NCI-H187 treated with DMSO at 0.1 percent for 48 hours (cell line): ENCODE measurements at regions not wholly inside any gene's neighbourhood (a gene's known extent, or its start where the extent isn't known, plus 50 kb on each side); places are given as distances from the start of the nearest gene placed in this dataset.
A peak's percentile ranks its signal among the peaks of the same experiment; 100 is the strongest.

ENCODE experiments used
- DNase-seq: peaks from one replicate; lab custom pipeline; 2025; lab: John Stamatoyannopoulos, UW

GRCh38 chr9:85260275-85260845, 481.4 kb downstream of the AGTPBP1 start:
- DNase-seq = no peak

- peak; percentile 2 for DNase-seq
Observed at GRCh38 chr9:85258823-85259370, 482.9 kb downstream of the AGTPBP1 start.

- no peak for DNase-seq
Observed at GRCh38 chr9:85258236-85258635, 483.5 kb downstream of the AGTPBP1 start.

DNA sequence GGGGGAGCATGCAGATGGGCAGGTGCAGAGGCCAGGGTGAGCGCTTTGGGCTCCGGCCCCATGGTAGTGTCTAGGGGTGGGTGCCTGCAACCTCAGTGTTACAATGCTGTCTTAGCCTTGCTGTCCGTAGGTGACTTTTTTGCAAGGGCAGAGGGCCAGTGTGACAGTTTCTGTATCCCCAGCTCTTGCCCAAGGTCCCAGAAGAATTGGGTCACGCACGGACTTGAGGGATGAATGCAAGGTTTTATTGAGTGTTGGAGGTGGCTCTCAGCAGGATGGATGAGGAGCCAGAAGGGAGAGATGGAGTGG, 492.5 kb downstream of the AGTPBP1 start:
- no peak for DNase-seq

DNA sequence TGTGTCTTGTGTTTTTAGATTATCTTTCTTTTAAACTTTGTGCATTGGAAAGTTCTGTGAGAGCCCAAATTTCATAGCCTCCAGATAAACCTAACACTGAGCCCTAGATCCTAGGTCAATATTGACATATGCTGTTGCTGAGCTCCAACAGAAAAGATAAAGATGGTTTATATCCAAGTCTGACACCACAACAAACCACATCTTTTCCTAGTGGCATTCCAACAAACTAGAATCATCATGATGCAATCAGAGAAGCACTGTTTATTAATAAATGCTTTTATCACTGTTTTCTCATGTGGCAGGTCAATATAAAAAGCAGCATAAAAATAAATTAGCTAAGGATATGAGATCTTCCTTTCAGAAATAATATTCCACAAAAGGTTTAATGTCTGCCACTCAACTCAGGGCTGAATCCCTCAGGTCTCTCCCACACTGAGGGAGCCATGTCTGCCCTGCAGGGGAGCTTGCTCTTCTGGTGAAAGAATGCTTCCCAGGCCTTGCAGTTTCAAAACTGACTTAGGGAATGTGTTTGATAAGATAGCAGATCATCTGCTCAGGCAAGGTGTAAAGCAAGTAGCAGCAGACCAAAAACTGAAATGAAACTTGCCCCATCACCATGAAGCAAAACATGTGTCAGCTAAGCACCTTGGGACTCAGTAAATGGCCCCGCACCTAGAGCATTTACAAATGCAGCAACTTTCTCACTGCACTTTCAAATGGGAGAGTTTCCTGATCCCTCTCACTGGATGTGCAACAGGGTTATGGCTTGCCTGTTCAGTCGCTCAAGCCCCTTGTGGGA, 493.0 kb downstream of the AGTPBP1 start:
- no peak for DNase-seq

DNA sequence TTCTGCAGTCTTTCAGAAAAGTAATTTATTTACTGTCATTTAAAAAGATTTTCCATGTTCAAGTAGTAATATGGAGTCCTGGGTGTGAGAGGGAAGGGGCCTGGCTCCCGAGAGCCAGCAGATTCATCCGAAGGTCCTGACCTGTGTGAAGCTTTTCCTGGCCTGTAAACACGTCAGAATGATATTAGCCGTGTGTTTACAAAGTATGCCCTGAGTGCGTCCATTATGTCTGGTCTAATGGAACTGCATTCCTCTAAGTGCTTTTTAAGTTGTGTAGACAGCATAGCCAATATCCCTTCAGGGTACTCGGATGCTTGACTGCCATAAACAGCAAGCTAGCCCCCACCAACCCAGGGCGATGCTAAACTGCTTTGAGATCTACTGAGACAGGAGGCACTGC, 495.2 kb downstream of the AGTPBP1 start:
- no peak for DNase-seq

- no peak for DNase-seq
Observed at GRCh38 chr9:85244856-85245255, 496.9 kb downstream of the AGTPBP1 start.

DNA sequence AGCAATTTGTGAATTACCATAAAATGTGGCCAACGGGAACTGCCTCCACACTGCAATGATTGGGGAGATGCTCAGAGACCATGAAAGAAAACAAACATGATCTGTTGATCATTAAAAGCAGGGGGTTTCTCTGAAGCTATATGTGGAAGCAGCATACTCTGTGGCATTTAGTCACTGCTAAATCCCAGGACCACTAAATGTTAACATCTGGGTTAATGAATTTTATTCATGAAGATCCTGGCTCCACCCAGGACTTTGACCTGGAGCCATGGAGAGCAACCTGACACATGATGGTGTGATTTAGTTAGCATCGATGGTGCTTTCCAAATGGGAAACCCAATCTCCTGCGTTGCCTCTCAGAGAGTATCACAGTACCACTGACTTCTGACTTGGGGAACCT, 497.8 kb downstream of the AGTPBP1 start:
- no peak for DNase-seq

DNA sequence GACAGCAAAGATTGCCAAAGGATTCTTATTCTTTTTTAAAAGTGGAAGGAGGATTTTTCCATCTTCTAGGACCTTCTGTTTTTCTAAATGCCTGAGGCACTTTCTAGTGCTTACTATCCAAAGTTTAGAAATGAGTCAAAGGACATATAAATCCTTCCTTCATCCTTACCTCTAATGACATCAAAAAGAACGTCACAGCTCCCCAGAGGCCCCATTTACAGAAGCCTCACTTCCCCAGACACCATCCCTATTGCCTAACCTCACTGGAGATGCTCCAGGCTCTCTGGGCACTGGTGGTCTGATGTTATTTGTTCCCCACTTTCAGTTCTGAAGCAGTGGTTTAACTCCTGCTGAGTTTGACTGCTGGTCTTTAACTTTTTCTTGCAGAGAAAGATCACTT, 504.3 kb downstream of the AGTPBP1 start:
- no peak for DNase-seq

DNA sequence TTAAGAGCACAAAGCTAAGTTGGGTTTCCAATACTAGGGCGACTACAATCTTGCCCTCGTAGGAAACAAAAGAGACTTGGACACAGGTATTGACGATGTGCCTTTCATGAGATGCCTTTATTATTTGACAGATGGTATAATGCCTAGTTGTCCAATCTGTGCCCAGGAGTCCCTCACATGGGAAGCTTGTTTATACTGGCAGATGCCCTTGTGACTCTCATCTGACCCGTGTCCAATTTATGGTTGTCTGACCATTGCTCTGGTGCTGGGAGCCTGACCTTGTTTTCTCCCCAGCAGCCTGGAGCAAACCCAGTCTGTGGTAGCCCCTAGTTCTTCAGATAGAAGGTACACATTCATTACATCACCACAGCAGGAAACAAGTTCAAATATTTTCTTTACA, 511.7 kb downstream of the AGTPBP1 start:
- no peak for DNase-seq

GRCh38 chr9:85228111-85228855, 513.5 kb downstream of the AGTPBP1 start:
- no peak for DNase-seq

GRCh38 chr9:85225180-85225579, 516.6 kb downstream of the AGTPBP1 start:
- DNase-seq = no peak

DNA sequence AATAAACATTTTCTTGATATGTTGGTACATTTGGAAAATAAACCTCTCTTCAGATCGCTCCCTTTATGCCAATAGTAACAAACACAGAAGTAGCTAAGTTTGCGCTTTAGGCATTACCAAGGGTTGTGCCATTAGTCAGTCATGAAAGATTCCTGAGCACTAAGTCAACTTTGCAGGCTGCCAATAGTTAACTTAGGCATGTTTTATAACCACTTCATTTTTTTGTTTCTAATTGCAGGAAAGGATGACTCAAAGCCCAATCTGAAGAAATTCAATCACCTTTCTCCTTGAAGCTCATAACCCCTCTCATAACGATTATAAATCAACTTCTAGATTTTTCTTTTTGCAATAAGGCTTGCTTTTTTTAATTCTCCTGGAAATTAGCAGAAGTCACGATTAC, 517.0 kb downstream of the AGTPBP1 start:
- DNase-seq = no peak

GRCh38 chr9:85224301-85224700, 517.5 kb downstream of the AGTPBP1 start:
- no peak for DNase-seq

DNA sequence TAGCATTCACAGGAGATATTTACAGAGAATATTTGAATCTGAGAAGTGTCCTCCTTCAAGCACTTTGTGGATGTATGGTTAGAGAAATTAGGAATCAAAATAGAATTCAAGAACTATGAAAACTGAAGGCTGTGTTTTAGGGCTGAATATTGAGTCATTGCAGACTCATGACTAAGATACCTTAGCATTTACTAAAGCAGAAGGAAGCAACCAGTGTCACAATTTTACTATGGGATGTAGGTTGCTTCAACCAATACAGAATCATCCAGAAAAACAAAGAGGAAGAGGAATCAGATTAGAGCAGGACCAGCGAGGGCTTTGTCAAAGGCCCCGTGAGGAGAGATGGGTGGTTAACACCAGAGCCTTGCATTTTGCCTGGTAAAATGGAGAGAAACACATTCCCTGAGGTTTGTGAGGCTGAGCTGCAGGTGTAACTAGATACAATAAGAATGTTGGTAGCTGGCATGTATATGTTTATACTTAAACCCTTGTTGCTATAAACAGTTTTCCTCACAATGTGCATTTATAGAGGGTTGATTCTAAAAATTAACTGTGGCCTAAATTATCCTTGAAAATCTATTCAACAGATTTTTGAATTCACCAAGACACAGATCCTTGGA, 518.1 kb downstream of the AGTPBP1 start:
- DNase-seq = no peak

DNA sequence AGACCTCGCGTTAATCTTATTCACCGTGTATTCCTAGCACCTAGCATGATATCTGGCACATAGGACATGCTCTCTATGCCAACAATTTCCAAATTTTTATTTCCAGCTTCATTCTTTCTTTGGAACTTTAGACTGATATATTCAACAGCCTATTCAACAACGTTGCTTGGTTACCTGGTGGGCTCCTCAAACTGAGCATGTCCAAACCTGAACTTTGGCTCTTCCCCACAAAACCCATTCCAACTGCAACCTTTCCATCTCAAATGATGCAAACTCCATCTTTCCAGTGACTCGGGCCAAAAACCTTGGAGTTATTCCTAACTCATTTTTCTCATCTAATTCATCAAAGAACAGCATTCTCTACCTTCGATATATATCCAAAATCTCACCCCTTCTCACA, 525.2 kb downstream of the AGTPBP1 start:
- DNase-seq = no peak

DNA sequence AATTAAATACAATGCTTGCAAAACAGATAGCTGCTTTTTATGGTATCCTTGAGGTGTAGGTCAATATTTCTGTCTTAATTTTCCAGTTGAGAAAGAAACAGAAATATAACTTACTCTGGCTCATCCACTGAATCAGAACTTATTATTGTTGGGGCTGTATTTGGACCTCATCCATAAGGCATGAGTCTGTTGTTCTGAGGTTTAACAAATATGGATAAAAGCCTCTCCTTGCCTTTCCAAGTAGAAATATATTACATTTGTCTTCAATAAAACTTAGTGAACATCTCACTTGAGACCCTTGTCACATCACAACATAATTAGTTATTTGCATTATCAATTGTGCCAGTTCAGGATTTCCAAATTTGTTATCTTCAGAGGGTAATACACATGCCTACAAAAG, 525.8 kb downstream of the AGTPBP1 start:
- DNase-seq = no peak

DNA sequence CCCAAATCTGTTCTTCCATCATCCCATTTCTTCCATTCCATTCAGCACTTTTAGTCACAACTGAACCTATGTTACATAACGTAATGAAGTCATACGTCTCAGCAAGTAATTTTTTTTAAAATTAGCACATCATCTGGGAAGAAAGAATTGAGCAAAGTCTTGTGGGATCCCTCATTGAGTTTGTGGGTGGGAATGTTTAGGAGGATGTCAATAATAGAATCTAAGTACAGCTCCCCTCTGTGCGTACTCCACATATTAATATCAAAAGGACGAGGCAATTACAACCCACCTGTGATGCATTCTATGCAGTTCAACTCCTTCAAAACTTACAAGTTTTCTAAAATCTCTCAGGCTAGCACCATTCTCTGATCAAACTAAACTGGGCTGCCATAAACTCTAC, 526.3 kb downstream of the AGTPBP1 start:
- DNase-seq = no peak

GRCh38 chr9:85213650-85214607, 527.8 kb downstream of the AGTPBP1 start:
- no peak for DNase-seq

GRCh38 chr9:85212887-85213286, 528.9 kb downstream of the AGTPBP1 start:
- no peak for DNase-seq

DNA sequence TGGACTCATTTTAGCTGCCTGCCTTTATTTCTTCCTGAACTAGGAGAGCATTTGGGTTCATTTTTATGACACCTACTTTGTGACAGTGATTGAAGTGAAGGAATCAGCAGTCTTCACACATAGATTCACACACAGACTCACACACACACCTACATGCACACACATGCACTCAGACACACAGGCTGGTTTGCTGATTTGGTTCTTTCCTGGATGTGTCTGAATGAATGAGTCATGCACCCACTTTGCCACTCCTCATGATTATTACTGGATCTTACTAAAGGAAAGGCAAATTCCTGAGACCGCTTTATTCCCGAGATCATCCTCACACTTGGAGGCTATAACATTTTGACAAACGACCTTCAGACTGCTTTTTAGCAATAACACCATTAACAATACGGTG, 529.5 kb downstream of the AGTPBP1 start:
- DNase-seq = no peak

GRCh38 chr9:85208666-85209065, 533.1 kb downstream of the AGTPBP1 start:
- no peak for DNase-seq
